HepG2 (cell line): ENCODE measurements at regions not wholly inside any gene's neighbourhood (a gene's known extent, or its start where the extent isn't known, plus 50 kb on each side); places are given as distances from the start of the nearest gene placed in this dataset.

Experiments used
- ATAC-seq: fragments of 200-7000 bp; cut with Tn5 transposase; 3 replicates; pipeline ENCODE4 v1.9.1; 2020; ENCODE audit warnings: mild to moderate bottlenecking, moderate library complexity
- BruUV-seq: library from RNA; stranded (reverse); fragments of 400-500 nt; replicated peaks from 2 replicates; lab custom pipeline; 2021; lab: Mats Ljungman, UMichigan
- CTCF ChIA-PET: fragments of 300-600 bp; formaldehyde crosslinking; extraction: SDS; loops from one replicate; lab custom pipeline; 2021; ENCODE audit warnings: low total read pairs, inconsistent platforms, low intra/inter-chr PET ratio; lab: Yijun Ruan, JAX
- POLR2A ChIA-PET: fragments of 350-600 bp; sonication (Branson Sonifier 250); formaldehyde crosslinking; loops from one replicate; lab custom pipeline; 2020; ENCODE audit warnings: antibody characterized with exemption, inconsistent platforms; lab: Yijun Ruan, JAX
- DNase-seq: peaks from one replicate; pipeline ENCODE4 v3.0.0-alpha.2; 2015; ENCODE audit warnings: low spot score
- FAIRE-seq: peaks from 3 replicates; lab custom pipeline; 2011; peaks lifted over from hg19 to GRCh38; lab: Jason Lieb, UNC
- H2AFZ ChIP-seq: one replicate; pipeline ENCODE4 v1.6.1; 2011; ENCODE audit warnings: low read length, inconsistent platforms
- H3K27ac ChIP-seq: fragments of 300-600 bp; 3 replicates; pipeline ENCODE4 v1.8.0; 2011; ENCODE audit warnings: mixed run types, mild to moderate bottlenecking, mixed read lengths, low read length, inconsistent platforms; ENCODE audit not compliant: insufficient read depth; ENCODE audit errors: extremely low read length
- H3K27me3 ChIP-seq, 2 experiments: fragments of 200-600 bp in 1 of 2; 2 replicates in 1 of 2; 3 replicates in 1 of 2; pipeline versions ENCODE4 v1.6.0 to v1.8.0; 2011; ENCODE audit warnings: low read length in 2 of 2, mild to moderate bottlenecking in 2 of 2, moderate library complexity in 2 of 2, inconsistent platforms in 1 of 2; ENCODE audit not compliant: insufficient read depth in 2 of 2, control insufficient read depth in 1 of 2
- H3K36me3 ChIP-seq, 2 experiments: fragments of 200-600 bp in 1 of 2; replicated peaks in 1 of 2; 2 replicates in 1 of 2; 3 replicates in 1 of 2; pipeline versions ENCODE4 v1.5.1 to v1.8.0; 2011; ENCODE audit warnings: low read length in 2 of 2, inconsistent platforms in 1 of 2; ENCODE audit not compliant: insufficient read depth in 2 of 2, control insufficient read depth in 1 of 2
- H3K4me1 ChIP-seq: 2 replicates; pipeline ENCODE4 v1.5.1; 2012; ENCODE audit warnings: low read length, inconsistent platforms; ENCODE audit not compliant: insufficient read depth
- H3K4me2 ChIP-seq: 2 replicates; pipeline ENCODE4 v1.6.0; 2011; ENCODE audit warnings: low read depth, low read length, inconsistent platforms
- H3K4me3 ChIP-seq, 3 experiments: fragments of 200-600 bp in 1 of 3; sonication (generic), shearing (Covaris generic) in 1 of 3; replicated peaks in 1 of 3; 2 replicates each; pipeline ENCODE4 v1.5.1; 2011 to 2016; ENCODE audit warnings: low read length in 3 of 3, inconsistent platforms in 2 of 3, low read depth in 2 of 3, mild to moderate bottlenecking in 2 of 3, control low read depth in 1 of 3, mixed read lengths in 1 of 3; ENCODE audit not compliant: insufficient read depth in 1 of 3
- H3K79me2 ChIP-seq: one replicate; pipeline ENCODE4 v1.6.1; 2011; ENCODE audit warnings: low read length, inconsistent platforms; ENCODE audit not compliant: insufficient read depth
- H3K9ac ChIP-seq: 2 replicates; pipeline ENCODE4 v1.6.0; 2011; ENCODE audit warnings: mild to moderate bottlenecking, low read depth, low read length, inconsistent platforms; ENCODE audit not compliant: insufficient read depth
- H3K9me3 ChIP-seq: 2 replicates; pipeline ENCODE4 v1.5.1; 2012; ENCODE audit warnings: mild to moderate bottlenecking, low read length
- H4K20me1 ChIP-seq: 2 replicates; pipeline ENCODE4 v1.6.0; 2011; ENCODE audit warnings: inconsistent platforms, mild to moderate bottlenecking, low read length, moderate library complexity; ENCODE audit not compliant: insufficient read depth
- DNMT1 ChIP-seq: sonication (generic); formaldehyde crosslinking; IDR thresholded peaks from 2 replicates; pipeline ENCODE4 v1.5.1; 2020; ENCODE audit warnings: mild to moderate bottlenecking, missing genetic modification reagents
- WGBS: methylation state at CpG from one replicate; pipeline ENCODE4 v1.1.6; 2017; ENCODE audit warnings: low lambda C conversion rate; 5-methylcytosine and 5-hydroxymethylcytosine counted together
- in situ Hi-C: cut with HindIII; loops from 2 replicates; pipeline ENCODE4 v1.10.0; 2017; ENCODE audit warnings: low pct_unique_long_range_greater_than_20kb; ENCODE audit not compliant: extremely low pct_ligation_motif_present
- intact Hi-C: fragments of 100-400 bp; cut with micrococcal nuclease; formaldehyde crosslinking; loops from one replicate; pipeline ENCODE4 v1.10.0; 2022; ENCODE audit not compliant: unreplicated experiment
- TF ChIP-seq, protein P1 (sequence below): fragments of 450-650 bp; IDR thresholded peaks from 2 replicates; pipeline ENCODE4 v1.6.1; 2016
- TF ChIP-seq, protein P2 (sequence below): sonication (generic); formaldehyde crosslinking; IDR thresholded peaks from 2 replicates; pipeline ENCODE4 v1.8.1; 2023; ENCODE audit warnings: mild to moderate bottlenecking, missing genetic modification reagents, borderline replicate concordance
- TF ChIP-seq, protein P3 (sequence below): sonication (generic); formaldehyde crosslinking; IDR thresholded peaks from 2 replicates; pipeline ENCODE4 v1.9.0; 2021; ENCODE audit warnings: mild to moderate bottlenecking, missing genetic modification reagents

DNA sequence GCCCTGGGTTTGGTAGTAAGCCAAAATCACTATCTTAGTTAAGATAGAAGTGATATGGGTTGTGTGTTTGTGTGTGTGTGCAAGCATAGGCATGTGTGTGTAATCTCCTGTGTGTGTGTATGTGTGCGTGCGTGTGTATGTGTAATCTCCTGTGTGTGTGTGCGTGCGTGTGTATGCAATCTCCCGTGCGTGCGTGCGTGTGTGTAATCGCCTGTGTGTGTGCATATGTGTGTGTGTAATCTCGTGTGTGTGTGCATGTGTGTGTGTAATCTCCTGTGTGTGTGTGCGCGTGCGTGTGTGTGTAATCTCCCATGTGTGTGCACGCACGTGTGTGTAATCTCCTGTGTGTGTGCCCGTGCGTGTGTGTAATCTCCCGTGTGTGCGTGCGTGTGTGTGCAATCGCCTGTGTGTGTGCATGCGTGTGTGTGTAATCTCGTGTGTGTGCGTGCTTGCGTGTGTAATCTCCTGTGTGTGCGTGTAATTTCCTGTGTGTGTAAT lies 219.3 kb upstream of the GGTLC1 start:
- no peak for FAIRE-seq

More for the DNA sequence above, 219.3 kb upstream of the GGTLC1 start:
- WGBS: 85% methylated on average over 26 of the region's 26 CpGs
- no peak overlapping the region for H3K4me2 ChIP-seq
- no peak overlapping the region for H3K27ac ChIP-seq
- TF ChIP-seq, protein P1, sequence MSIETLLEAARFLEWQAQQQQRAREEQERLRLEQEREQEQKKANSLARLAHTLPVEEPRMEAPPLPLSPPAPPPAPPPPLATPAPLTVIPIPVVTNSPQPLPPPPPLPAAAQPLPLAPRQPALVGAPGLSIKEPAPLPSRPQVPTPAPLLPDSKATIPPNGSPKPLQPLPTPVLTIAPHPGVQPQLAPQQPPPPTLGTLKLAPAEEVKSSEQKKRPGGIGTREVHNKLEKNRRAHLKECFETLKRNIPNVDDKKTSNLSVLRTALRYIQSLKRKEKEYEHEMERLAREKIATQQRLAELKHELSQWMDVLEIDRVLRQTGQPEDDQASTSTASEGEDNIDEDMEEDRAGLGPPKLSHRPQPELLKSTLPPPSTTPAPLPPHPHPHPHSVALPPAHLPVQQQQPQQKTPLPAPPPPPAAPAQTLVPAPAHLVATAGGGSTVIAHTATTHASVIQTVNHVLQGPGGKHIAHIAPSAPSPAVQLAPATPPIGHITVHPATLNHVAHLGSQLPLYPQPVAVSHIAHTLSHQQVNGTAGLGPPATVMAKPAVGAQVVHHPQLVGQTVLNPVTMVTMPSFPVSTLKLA: peak; percentile 16; the same call in 1 of the 2 replicates
- 0 out of 2 replicates have a peak, but pooled peaks have one; percentile 44 for TF ChIP-seq DNMT1 (CRISPR knock-in tag)
- TF ChIP-seq, protein P2, sequence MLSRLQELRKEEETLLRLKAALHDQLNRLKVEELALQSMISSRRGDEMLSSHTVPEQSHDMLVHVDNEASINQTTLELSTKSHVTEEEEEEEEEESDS (CRISPR knock-in tag): no peak
- TF ChIP-seq, protein P3, sequence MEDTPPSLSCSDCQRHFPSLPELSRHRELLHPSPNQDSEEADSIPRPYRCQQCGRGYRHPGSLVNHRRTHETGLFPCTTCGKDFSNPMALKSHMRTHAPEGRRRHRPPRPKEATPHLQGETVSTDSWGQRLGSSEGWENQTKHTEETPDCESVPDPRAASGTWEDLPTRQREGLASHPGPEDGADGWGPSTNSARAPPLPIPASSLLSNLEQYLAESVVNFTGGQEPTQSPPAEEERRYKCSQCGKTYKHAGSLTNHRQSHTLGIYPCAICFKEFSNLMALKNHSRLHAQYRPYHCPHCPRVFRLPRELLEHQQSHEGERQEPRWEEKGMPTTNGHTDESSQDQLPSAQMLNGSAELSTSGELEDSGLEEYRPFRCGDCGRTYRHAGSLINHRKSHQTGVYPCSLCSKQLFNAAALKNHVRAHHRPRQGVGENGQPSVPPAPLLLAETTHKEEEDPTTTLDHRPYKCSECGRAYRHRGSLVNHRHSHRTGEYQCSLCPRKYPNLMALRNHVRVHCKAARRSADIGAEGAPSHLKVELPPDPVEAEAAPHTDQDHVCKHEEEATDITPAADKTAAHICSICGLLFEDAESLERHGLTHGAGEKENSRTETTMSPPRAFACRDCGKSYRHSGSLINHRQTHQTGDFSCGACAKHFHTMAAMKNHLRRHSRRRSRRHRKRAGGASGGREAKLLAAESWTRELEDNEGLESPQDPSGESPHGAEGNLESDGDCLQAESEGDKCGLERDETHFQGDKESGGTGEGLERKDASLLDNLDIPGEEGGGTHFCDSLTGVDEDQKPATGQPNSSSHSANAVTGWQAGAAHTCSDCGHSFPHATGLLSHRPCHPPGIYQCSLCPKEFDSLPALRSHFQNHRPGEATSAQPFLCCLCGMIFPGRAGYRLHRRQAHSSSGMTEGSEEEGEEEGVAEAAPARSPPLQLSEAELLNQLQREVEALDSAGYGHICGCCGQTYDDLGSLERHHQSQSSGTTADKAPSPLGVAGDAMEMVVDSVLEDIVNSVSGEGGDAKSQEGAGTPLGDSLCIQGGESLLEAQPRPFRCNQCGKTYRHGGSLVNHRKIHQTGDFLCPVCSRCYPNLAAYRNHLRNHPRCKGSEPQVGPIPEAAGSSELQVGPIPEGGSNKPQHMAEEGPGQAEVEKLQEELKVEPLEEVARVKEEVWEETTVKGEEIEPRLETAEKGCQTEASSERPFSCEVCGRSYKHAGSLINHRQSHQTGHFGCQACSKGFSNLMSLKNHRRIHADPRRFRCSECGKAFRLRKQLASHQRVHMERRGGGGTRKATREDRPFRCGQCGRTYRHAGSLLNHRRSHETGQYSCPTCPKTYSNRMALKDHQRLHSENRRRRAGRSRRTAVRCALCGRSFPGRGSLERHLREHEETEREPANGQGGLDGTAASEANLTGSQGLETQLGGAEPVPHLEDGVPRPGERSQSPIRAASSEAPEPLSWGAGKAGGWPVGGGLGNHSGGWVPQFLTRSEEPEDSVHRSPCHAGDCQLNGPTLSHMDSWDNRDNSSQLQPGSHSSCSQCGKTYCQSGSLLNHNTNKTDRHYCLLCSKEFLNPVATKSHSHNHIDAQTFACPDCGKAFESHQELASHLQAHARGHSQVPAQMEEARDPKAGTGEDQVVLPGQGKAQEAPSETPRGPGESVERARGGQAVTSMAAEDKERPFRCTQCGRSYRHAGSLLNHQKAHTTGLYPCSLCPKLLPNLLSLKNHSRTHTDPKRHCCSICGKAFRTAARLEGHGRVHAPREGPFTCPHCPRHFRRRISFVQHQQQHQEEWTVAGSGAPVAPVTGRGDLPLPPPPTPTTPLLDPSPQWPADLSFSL: 0 out of 2 replicates have a peak, but pooled peaks have one; percentile 13
- ATAC-seq (no peak), DNase-seq (no peak)
- in situ Hi-C loops (no loop called here), intact Hi-C loops (no loop called here)
- no peaks in the 10 kb centered on the region for H3K79me2 ChIP-seq
- no peaks in the 10 kb centered on the region for H3K36me3 ChIP-seq
- H3K9me3 ChIP-seq: no peaks in the 10 kb centered on the region
- H3K9ac ChIP-seq: no peak overlapping the region
- H3K27me3 ChIP-seq: no peaks in the 10 kb centered on the region
- CTCF ChIA-PET: no interaction called here
- BruUV-seq: no TSS peak
- no peak overlapping the region for H3K4me3 ChIP-seq
- POLR2A ChIA-PET: no interaction called here
- H3K4me1 ChIP-seq: no peaks in the 10 kb centered on the region
- H4K20me1 ChIP-seq: no peaks in the 10 kb centered on the region
- no peak overlapping the region for H2AFZ ChIP-seq
